ENCODE measurements at regions not wholly inside any gene's neighbourhood (a gene's known extent, or its start where the extent isn't known, plus 50 kb on each side); places are given as distances from the start of the nearest gene placed in this dataset.

DNA sequence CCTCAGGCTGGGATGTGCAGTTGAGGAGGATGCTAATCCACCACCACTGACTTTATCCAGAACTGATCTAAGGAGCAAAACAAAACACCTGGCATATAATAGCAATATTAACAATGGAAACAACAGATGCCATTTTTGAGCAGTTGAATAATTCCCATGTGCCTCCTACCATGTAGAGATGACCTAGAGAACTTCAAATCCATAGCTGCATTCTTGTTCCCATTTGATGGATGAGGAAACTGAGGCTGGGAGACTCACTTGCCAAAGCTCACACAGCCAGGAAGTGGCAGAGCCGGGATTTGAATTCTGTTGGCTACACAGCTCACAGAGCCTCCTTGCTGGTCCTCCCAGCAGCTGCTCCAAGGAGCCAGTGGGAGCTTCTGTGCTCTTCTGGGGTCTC is 155.8 kb upstream of the MYL2 start:
- WGBS: 50% methylated on average over 1 of the region's 1 CpG
- Histone ChIP-seq H3K9me3 (no peaks in the 10 kb centered on the region), H3K27ac (no peak overlapping the region), H3K27me3 (peaks cover 50% of the 10 kb centered on the region), H3K4me1 (no peaks in the 10 kb centered on the region), H3K36me3 (no peaks in the 10 kb centered on the region), H3K4me3 (no peak overlapping the region)
- no peak for DNase-seq (ENCODE audit: low spot score in 2 of 2)
- TF ChIP-seq EP300 (IDR thresholded peaks at IDR 0.05): no peak
- no peak for TF ChIP-seq CTCF (IDR thresholded peaks at IDR 0.05)
- TF ChIP-seq POLR2AphosphoS5 (IDR thresholded peaks at IDR 0.05): no peak
- TF ChIP-seq POLR2A (IDR thresholded peaks at IDR 0.05): no peak

GRCh38 chr12:111074965-111075364 is 154.6 kb upstream of the MYL2 start:
- H3K4me3 ChIP-seq: no peak overlapping the region
- no peaks in the 10 kb centered on the region for H3K36me3 ChIP-seq
- peaks cover 42% of the 10 kb centered on the region for H3K27me3 ChIP-seq
- no peak overlapping the region for H3K27ac ChIP-seq
- no peaks in the 10 kb centered on the region for H3K9me3 ChIP-seq
- 87% methylated on average over 5 of the region's 10 CpGs for WGBS
- no peak for TF ChIP-seq POLR2AphosphoS5 (IDR thresholded peaks at IDR 0.05)
- no peak for TF ChIP-seq EP300 (IDR thresholded peaks at IDR 0.05)
- TF ChIP-seq POLR2A (IDR thresholded peaks at IDR 0.05): no peak
- TF ChIP-seq CTCF (IDR thresholded peaks at IDR 0.05): no peak
- no peaks in the 10 kb centered on the region for H3K4me1 ChIP-seq
- DNase-seq (ENCODE audit: low spot score in 2 of 2): no peak

DNA sequence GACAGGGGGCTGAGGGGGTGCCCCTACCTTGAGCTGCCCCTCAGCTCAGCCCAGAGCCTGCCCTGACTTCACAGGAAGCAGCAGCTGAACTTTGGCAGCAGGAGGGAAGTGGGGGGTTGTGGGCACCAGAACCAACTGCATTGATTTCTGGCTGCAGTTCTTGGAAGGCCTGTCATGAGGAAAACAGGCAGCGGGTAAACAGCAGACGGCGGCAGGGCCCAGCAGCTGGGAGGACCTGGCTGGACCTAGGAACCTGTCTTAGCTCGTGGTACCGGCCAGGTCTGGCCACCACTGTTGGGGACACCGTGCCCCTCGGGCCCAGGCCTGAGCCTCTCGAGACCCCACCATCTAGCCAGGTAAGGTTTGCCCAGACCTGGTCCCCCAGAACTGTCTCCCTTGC is 154.2 kb upstream of the MYL2 start:
- H3K27me3 ChIP-seq: peaks cover 38% of the 10 kb centered on the region
- no peak overlapping the region for H3K4me3 ChIP-seq
- H3K27ac ChIP-seq: no peak overlapping the region
- no peaks in the 10 kb centered on the region for H3K4me1 ChIP-seq
- no peaks in the 10 kb centered on the region for H3K36me3 ChIP-seq
- TF ChIP-seq POLR2AphosphoS5 (IDR thresholded peaks at IDR 0.05) (no peak), EP300 (IDR thresholded peaks at IDR 0.05) (no peak), CTCF (IDR thresholded peaks at IDR 0.05) (no peak), POLR2A (IDR thresholded peaks at IDR 0.05) (no peak)
- no peaks in the 10 kb centered on the region for H3K9me3 ChIP-seq
- DNase-seq (ENCODE audit: low spot score in 2 of 2): no peak
- 71% methylated on average over 8 of the region's 8 CpGs for WGBS

- H3K27ac ChIP-seq: no peak overlapping the region
- TF ChIP-seq EP300 (IDR thresholded peaks at IDR 0.05) (no peak), POLR2A (IDR thresholded peaks at IDR 0.05) (no peak), POLR2AphosphoS5 (IDR thresholded peaks at IDR 0.05) (no peak), CTCF (IDR thresholded peaks at IDR 0.05) (no peak)
- H3K4me3 ChIP-seq: no peak overlapping the region
- 87% methylated on average over 4 of the region's 4 CpGs for WGBS
- H3K27me3 ChIP-seq: peaks cover 42% of the 10 kb centered on the region
- H3K9me3 ChIP-seq: no peaks in the 10 kb centered on the region
- no peaks in the 10 kb centered on the region for H3K36me3 ChIP-seq
- no peaks in the 10 kb centered on the region for H3K4me1 ChIP-seq
- no peak for DNase-seq (ENCODE audit: low spot score in 2 of 2)
Measured at GRCh38 chr12:111073370-111073769, 153.0 kb upstream of the MYL2 start.

DNA sequence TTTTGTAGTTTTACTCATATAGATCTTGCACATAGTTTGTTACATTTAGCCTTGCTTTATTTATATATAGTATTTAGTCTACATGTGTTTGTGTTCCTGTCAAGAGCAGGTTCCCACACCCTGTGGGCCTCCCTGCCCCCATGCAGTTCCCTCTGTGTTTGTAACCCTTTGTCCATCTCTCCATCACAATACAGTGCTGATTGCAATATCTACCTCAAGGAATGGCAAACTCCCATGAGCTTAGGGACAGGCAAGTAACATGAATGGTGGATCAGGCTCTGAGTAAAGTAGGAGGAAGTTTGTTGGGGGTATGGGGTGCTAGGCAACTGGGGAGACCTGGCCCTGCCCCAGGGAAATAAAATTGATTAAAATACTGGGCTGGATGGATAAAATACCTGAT is 151.9 kb upstream of the MYL2 start:
- H3K9me3 ChIP-seq: no peaks in the 10 kb centered on the region
- no peaks in the 10 kb centered on the region for H3K4me1 ChIP-seq
- H3K4me3 ChIP-seq: no peak overlapping the region
- no peaks in the 10 kb centered on the region for H3K36me3 ChIP-seq
- DNase-seq (ENCODE audit: low spot score in 2 of 2): no peak
- H3K27ac ChIP-seq: no peak overlapping the region
- no peak for TF ChIP-seq EP300 (IDR thresholded peaks at IDR 0.05)
- TF ChIP-seq CTCF (IDR thresholded peaks at IDR 0.05): no peak
- no peak for TF ChIP-seq POLR2A (IDR thresholded peaks at IDR 0.05)
- no peak for TF ChIP-seq POLR2AphosphoS5 (IDR thresholded peaks at IDR 0.05)
- peaks cover 41% of the 10 kb centered on the region for H3K27me3 ChIP-seq
